ENCODE measurements at regions not wholly inside any gene's neighbourhood (a gene's known extent, or its start where the extent isn't known, plus 50 kb on each side); places are given as distances from the start of the nearest gene placed in this dataset.

DNA sequence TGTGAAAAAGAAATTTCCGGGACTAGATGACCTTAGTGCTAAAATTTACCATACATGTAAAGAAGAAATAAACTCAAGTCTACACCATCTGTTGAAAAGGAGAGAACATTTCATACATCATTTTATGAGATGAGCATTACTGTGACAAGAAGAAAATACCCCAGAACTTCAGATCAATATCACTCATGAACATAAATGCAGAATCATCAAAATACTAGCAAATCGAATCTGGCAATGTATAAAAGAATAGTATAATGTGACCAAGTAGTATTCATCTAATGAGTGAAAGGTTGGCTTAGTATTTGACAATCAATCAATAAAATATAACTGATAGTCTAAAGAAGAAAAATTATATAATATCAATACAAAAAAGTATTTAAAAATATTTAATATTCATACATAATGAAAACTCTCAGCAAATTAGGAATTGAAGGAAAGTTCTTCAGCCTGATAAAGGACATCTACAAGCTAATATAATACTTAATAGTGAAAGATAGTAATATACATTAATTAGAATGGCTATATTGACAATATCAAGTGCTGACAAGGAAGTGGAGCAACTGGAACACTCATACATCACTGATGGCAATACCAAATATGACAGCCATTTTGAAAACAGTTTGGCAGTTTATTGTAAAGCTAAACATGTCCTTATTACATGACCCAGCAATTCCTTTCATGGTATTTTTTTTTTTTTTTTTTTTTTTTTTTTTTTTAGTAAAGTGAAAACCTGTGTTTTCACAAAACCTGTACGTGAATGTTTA, 231.4 kb upstream of the ZEB2 start:
- no peak for FAIRE-seq

GRCh38 chr2:144749188-144749587, 229.3 kb upstream of the ZEB2 start:
- no peaks in the 10 kb centered on the region for H3K36me3 ChIP-seq (ENCODE audit: control insufficient read depth, insufficient read depth, low read length)
- no peak for FAIRE-seq

More for the DNA sequence above, 231.4 kb upstream of the ZEB2 start:
- DNase-seq (ENCODE audit: low read depth): no peak
- no peak for TF ChIP-seq CTCF (IDR thresholded peaks at IDR 0.05; ENCODE audit: insufficient read depth, low read length, severe bottlenecking)
- Histone ChIP-seq H3K4me3 (ENCODE audit: low read depth, low read length) (no peak overlapping the region), H3K27me3 (ENCODE audit: control insufficient read depth, insufficient read depth, low read length) (no peaks in the 10 kb centered on the region), H3K36me3 (ENCODE audit: control insufficient read depth, insufficient read depth, low read length) (no peaks in the 10 kb centered on the region)

GRCh38 chr2:144748443-144748842, 228.5 kb upstream of the ZEB2 start:
- FAIRE-seq (no peak), DNase-seq (ENCODE audit: low read depth) (no peak)
- H3K36me3 ChIP-seq (ENCODE audit: control insufficient read depth, insufficient read depth, low read length): no peaks in the 10 kb centered on the region

More at GRCh38 chr2:144749188-144749587, 229.3 kb upstream of the ZEB2 start:
- DNase-seq (ENCODE audit: low read depth): no peak
- Histone ChIP-seq H3K4me3 (ENCODE audit: low read depth, low read length) (no peak overlapping the region), H3K27me3 (ENCODE audit: control insufficient read depth, insufficient read depth, low read length) (no peaks in the 10 kb centered on the region)
- TF ChIP-seq CTCF (IDR thresholded peaks at IDR 0.05; ENCODE audit: insufficient read depth, low read length, severe bottlenecking): no peak

DNA sequence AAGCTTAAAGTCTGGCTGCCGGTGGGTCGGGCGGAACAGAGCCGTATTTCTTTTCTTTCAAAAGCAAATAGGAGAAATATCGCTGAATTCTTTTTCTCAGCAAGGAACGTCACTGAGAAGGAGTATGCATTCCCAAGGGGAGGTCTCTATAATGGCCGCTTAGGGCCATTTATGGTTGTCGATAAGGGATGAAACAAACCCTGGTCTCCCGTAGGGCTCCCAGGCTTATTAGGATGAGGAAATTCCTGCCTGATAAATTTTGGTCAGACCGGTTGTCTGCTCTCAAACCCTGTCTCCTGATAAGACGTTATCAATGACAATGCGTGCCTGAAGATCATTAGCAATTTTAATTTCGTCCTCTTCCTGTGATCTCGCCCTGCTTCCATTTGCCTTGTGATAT, 227.7 kb upstream of the ZEB2 start:
- no peak overlapping the region for H3K4me3 ChIP-seq (ENCODE audit: low read depth, low read length)
- no peak for TF ChIP-seq CTCF (IDR thresholded peaks at IDR 0.05; ENCODE audit: insufficient read depth, low read length, severe bottlenecking)
- H3K36me3 ChIP-seq (ENCODE audit: control insufficient read depth, insufficient read depth, low read length): no peaks in the 10 kb centered on the region
- FAIRE-seq (no peak), DNase-seq (ENCODE audit: low read depth) (no peak)
- no peaks in the 10 kb centered on the region for H3K27me3 ChIP-seq (ENCODE audit: control insufficient read depth, insufficient read depth, low read length)

More at GRCh38 chr2:144748443-144748842, 228.5 kb upstream of the ZEB2 start:
- Histone ChIP-seq H3K4me3 (ENCODE audit: low read depth, low read length) (no peak overlapping the region), H3K27me3 (ENCODE audit: control insufficient read depth, insufficient read depth, low read length) (no peaks in the 10 kb centered on the region)
- no peak for TF ChIP-seq CTCF (IDR thresholded peaks at IDR 0.05; ENCODE audit: insufficient read depth, low read length, severe bottlenecking)

DNA sequence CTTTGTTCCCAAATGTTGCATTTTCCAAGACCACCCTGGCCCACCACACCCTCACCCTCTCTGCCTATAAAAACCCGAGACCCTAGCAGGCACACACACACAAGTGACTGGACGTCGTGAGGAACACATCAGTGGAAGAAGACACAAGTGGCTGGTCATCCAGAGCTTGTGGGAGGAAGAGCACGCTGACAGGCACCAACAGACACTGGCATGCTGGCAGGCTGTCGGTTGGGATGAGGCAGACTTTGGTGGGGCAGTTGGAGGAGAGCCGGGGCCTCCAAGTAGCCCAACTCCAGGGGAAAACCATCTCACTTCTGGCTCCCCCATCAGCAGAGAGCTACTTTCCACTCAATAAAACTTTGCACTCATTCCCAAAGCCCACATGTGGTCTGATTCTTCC, 225.5 kb upstream of the ZEB2 start:
- no peak for TF ChIP-seq CTCF (IDR thresholded peaks at IDR 0.05; ENCODE audit: insufficient read depth, low read length, severe bottlenecking)
- H3K27me3 ChIP-seq (ENCODE audit: control insufficient read depth, insufficient read depth, low read length): no peaks in the 10 kb centered on the region
- no peaks in the 10 kb centered on the region for H3K36me3 ChIP-seq (ENCODE audit: control insufficient read depth, insufficient read depth, low read length)
- DNase-seq (ENCODE audit: low read depth) (no peak), FAIRE-seq (no peak)
- H3K4me3 ChIP-seq (ENCODE audit: low read depth, low read length): no peak overlapping the region

DNA sequence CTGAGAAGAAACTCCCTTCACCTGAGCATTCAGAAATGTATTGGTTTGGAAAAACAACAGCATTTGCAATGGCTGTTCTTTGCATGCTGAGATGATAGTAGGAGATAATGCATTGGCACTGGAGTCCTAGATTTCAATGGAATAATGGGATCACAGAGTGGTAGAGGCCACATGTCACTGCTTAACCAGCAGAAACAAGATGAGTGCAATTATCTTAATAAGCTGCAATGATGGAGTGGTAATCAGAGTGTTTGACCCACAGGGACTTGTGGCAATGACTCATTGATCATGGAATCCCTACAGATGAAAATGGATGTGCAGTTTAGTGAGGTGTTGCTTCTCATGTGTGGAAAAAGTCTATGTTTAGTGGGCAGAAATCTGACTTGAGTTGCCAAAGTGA, 218.8 kb upstream of the ZEB2 start:
- Histone ChIP-seq H3K4me3 (ENCODE audit: low read depth, low read length) (no peak overlapping the region), H3K27me3 (ENCODE audit: control insufficient read depth, insufficient read depth, low read length) (no peaks in the 10 kb centered on the region), H3K36me3 (ENCODE audit: control insufficient read depth, insufficient read depth, low read length) (no peaks in the 10 kb centered on the region)
- TF ChIP-seq CTCF (IDR thresholded peaks at IDR 0.05; ENCODE audit: insufficient read depth, low read length, severe bottlenecking): no peak
- FAIRE-seq (no peak), DNase-seq (ENCODE audit: low read depth) (no peak)

Measured in bronchial epithelial cell (primary cell).